HG03575 (cell line): ENCODE measurements at regions not wholly inside any gene's neighbourhood (a gene's known extent, or its start where the extent isn't known, plus 50 kb on each side); places are given as distances from the start of the nearest gene placed in this dataset.
"Not testable (repeated sequence)": the region's sequence is repeated elsewhere in the genome, so short reads cannot be mapped to it uniquely, and the experiment has no call there.

Experiments
- ATAC-seq: cut with Tn5 transposase; IDR thresholded peaks from one replicate; pipeline ENCODE4 v1.9.1; 2021; ENCODE audit not compliant: unreplicated experiment, insufficient number of reproducible peaks, low FRiP score; ENCODE audit errors: extremely low read depth

DNA sequence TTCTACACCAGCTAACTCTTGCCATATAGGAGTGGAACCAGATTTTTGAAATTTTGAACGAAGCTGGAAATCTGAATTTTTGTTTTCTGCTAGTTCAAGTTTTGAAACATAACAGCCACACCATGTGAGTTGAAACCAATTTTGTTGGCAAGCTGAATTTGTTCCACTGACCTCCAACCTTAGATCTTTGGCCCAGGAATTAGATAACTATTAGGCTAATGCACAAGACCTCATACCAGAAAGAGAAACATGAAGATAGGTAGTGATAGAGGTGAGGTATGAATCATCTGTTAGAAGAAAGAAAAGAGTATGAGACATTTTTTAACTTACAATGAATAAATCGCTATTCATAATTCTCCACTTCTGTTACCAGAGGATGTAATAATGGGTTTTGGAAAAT is 76.8 kb upstream of the ACSL1 start:
- no peak for ATAC-seq

DNA sequence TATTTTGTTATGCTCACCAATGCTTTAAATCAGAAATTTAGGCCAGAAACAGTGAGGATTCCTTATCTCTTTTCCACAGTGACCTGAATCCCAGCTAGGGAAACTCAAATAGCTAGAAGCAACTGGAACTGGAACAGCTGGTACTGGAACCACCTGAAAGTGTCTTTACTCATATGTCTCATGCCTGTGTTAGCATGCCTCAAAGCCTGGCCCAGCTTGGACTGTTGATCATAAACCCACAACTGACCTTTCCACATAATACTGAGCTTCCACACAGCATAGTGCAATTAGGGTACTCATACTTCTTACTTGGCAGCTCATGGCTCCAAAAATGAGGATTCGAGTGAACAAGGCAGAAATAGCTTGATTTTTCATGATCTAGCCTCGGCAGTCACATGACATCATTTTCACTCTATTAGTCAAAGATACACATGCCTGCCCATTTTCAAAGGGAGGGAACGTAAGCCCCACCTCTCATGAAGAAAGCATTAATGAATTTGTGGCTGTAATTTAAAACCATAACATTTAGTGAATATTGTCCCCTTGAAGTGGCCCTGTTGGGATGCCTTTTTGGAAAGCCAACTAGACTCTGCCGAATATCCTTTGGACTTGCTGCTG is 80.8 kb upstream of the ACSL1 start:
- no peak for ATAC-seq

DNA sequence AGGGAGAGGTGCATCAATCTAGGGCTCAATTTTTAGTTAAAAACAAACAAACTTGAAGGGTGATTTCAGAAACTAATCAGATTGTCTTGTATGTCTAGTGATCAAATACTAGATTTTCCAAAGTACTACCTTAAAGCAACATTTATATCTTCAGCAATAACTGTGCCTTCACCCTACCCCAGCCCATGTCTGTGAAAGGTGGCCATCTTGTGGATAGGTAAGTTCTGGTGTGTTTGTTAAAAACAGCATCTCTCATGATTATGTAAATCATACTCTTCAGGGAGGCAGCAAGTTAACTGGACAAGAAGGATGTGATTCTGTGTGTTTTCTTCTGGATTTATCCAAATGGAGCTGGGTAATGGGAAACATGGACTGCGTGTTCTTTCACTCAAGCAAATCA is 81.4 kb upstream of the ACSL1 start:
- no peak for ATAC-seq

DNA sequence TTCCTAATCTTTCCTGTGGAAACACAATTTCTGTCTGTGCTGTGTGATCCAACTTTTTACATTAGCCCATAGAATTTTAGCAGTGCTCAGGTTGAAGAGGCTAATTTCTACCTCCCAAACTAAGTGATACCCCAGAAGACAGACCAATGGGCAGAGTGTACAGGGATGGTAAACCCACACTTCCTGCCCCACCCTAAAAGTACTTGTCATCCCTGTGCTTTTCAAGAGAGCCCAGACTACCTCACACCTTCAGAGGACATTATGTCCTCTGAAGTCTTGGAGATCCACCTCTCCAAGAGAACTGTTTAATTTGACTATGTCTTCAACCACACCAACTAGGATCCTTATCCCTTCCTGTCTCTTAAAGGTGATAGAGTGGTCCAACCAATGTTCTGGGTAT is 82.0 kb upstream of the ACSL1 start:
- no peak for ATAC-seq

DNA sequence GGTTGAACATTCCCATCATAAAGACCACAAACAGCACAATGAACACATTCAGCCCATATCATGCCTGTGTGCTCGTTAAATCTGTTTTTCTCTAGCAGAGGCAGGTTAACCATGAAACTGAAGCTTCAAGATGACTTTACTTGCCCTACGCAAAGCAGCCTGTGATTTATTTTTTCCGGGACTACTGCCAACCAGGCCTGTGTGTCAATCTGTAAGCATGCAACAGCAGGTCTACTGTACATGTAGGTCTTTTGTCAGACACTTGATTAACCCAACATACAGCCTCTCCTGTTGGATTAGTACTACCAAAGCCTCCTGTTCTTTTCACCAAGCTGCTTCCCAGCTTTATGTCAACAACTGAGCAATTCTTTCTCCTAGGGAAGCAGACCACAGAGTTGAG is 85.5 kb upstream of the ACSL1 start:
- no peak for ATAC-seq

DNA sequence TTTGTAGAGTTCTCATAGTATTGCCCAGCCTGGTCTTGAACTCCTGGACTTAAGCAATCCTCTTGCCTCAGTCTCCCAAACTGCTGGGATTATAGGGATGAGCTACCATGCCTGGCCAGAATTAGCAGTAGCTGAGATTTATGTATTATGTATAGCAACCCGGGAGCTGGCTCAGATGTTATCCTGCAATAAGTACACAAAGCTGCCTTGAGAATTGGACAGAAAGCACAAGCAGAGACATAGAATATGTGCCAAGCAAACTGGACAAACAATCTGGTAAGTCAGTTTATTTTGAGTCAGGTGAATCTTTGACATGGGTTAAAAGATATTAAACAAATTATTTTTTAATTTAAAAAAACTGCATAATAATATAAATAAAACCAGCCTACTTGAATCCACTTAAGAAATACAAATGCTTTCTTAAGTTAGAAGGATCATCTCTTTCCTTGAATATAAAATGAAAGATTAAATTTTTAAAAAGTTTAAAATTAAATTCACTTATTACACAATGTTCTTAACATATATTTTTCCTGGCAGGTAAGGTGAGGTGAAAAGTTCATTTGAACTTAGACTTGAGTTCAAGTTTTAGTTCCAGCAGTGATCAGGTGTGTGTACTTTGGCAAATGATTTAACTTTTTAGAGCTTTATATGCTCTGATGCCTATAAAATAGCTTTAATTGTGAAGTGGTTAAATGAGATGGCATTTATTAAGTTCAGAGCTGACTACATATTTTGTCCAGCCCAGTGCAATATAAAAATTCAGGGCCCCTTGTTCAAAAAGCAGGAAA is 87.8 kb upstream of the ACSL1 start:
- ATAC-seq: no peak

DNA sequence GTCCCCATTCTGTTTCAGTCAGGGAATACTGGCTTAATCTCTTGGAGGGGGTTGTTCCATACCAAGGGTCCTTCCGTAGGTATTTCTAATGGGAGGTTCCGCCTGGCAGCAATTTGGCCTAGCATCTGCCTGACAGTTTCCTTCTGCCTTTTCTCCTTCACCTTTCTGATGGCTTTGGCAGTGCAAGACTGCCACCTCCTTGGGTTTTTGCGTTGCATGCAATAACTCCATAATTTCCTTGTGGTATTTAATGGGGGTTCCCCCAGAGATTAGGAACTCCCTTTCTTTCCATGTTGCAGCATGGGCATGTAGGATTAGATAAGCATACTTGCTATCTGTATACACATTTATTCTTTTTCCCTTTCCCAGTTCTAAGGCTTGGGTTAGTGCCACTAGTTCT is 93.0 kb upstream of the ACSL1 start:
- ATAC-seq: not testable (repeated sequence)

DNA sequence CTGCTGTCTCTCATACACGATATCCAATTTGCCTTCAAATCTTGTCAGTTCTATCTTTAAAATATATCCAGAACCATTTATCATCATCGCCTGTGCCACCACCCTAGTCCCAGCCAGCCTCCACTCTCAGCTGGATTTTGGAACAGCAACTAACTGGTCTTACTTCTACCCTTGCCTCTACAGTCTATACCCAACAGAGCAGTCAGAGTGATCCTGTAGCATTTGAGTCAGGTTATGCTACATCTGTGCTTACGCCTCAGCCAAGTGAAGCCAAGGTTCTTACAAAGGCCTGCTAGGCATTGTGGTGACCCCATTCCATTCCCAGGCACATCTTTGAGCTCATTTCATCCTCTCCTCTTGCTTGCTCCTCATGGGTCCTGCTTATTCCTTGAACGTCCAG is 95.7 kb upstream of the ACSL1 start:
- ATAC-seq: no peak

DNA sequence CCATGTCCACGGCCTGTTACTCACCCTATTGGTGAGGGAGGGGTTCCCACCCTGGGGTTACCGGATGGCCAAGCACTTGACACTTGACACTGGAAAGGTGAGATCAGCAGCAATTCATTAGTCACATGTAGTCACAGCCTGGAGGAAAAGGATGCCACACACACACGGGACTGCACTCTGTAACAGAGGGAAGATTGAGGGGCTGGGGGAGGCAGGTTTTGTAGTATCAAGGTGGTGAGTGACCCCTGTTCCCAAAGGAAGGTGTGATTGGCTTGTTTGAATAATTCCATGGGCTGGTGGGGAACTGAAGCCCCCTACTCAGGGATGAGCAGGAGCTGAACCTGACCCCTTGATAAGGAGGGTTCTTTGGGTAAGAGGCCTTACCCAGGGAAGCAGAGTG is 96.0 kb upstream of the HELT start:
- no peak for ATAC-seq

DNA sequence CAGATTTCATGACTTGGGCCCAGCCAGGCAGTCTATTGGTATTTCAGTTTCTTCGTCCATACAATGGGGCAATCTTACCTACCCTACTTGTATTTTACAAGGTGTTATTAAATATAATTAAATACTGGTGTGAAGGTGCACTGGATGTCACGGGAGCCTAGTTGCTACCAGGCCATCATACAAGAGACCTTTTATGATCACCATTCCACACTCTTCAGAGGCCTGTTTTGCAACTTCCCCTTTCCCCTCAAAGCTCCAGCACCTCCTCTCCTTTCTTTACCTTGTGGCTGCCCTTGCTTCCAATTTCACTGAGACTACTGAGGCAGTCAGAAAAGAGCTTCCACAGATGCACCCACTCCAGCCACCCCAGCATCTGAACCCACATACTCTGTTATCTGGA is 93.8 kb upstream of the HELT start:
- ATAC-seq: no peak

DNA sequence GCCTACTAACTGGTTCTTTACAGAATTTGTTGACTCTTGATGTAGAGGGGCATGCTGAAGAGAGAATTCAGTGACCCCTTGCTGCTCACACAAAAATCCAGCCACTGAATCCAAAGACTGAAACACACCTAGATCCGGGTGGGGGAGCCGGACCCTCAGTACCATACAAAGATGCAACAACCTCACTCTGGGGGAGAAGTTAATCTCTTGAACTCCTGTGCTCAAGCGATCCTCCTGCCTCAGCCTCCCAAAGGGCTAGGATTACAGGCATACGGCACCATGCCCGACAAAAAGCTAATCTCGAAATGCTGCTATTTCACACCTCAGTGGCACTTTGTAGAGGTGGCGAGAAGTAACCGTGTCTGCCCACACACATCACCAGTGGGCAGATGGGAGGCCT is 88.8 kb upstream of the HELT start:
- no peak for ATAC-seq

DNA sequence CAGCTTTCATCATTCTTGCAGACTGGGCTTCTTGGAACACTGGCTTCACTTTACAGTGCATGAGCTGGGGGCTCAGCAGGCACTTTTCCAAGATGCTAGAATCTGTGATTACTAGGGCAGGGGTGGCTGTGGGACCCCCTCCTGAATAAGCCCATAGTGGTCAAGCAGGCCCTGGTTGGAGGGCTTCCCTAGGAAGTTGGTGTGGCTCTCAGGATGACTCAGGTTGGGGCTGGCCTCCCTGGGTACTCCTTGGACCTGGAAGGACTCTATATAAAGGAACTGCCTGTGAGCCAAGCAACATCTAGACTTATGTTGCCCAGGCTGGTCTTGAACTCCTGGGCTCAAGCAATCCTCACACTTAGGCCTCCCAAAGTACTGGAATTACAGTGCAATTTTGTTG is 88.3 kb upstream of the HELT start:
- ATAC-seq: no peak

DNA sequence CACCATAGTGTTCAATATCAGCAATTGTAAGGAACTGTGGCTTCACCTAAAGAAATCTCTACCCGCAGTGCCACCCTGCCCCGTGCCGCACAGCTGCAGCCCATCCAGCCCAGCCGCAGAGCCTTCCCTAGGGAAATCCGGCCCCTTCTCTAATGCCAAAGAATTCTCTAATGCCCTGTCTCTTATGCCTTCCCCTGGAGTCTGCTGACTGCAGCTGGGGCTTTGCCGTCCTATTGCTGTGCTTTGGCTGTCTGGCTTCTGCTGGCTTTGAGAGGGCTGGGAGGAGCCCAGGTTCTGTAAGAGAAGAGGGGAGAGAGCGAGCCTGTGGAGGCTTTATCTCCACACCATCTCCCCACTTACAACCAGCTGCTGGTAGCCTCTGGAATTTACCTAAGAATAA is 85.9 kb upstream of the HELT start:
- ATAC-seq: no peak

DNA sequence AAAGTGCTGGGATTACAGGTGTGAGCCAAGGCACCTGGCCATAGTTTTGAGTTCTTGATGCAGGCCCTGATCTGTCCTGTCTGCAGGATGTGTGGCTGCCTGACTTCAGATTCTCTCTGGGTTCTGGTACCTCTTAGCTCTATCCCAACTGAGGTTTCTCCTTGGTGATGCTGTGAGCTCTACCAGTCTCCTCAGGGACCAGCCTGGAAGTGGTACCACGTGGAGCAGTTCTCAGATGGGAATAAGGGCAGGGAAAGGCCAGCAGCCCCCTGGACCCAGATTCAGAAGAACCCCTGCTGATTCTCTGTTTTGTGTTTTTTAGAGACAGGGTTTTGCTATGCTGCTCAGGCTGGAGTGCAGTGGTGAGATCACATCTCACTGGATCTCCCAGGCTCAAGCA is 85.0 kb upstream of the HELT start:
- ATAC-seq: no peak

DNA sequence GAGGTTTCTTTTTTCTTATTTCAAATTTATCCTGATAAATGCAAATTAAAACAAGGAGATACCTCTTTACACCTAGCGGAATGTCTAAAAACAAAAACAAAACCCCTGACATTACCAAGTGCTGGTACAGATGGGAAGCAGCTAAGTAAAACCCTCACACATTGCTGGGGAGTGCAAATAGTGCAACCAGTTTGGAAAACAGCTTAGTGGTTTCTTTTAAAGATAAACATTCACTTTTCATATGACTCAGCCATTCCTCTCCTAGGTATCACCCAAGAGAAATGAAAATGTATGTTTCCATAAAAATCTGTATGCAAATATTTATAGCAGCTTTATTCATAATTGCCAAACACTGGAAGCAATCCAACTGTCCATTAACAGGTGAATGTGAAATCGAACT is 84.1 kb upstream of the HELT start:
- ATAC-seq: no peak

DNA sequence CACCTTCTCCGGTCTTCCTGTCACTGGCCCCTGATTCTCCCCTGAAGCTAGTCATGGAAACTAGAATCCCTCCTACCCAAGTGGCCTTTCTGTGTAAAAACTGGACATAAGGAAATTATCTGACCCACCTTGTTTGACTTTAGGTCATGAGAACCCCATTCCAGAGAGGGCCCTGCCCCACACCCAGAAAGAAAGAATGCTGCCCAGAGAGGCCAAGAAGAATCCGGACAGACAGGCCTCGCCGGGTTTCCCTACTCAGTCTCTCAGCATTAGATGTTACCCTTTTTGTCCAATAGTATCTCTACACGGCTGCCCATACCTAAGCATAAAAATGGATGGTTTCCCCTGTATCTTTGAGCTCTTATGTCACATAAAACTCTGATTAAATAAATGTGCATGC is 83.3 kb upstream of the HELT start:
- no peak for ATAC-seq

DNA sequence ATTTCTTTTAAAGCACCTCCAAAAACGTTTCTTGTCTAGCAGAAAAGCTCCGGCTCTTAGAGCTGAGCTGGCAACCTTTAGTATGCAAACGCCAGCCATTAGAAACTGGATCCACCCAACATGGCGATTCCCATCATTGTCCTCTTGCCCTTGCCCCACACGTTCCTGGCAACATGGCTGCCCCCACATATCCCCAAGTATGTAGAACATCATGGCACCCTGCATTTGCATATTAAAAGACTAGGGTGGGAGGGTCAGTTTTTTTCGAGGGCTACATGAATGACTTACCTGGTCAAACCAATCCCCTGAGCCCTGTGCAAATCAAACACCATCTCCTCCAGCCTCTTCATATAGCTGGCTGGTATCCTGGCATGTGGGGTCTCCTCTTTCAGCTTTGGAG is 82.2 kb upstream of the HELT start:
- ATAC-seq: no peak

DNA sequence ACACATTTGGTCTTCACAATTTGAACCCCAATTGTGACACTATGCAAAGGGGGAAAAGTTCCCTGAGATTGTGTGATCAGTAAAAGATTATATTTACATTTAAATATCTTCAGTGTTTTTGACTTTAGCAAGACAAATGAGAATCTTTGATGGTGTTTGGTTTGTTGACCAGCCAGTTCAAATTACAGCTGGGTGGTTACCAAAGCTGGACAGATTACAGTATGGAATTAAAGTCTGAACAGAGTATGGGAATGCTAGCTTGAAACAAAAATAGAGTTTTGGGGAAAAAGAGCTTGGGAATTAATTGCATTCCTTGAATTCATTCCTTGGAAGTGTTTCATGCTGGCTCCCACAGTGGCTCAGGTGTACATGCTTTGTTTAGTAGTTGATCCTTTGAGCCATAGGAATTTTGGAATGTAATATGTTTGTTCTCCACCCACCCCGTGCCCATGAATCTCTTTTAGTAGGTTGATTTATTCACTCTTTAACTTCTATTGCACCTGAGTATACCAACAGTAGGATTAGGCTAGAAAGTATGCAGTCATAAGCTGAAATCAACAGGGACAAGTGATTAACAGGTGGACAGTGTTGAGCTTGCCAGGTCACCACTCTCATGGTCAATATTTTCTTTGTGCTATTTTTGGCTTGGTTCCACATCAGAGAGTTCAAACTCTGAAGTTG is 81.1 kb upstream of the HELT start:
- ATAC-seq: no peak

DNA sequence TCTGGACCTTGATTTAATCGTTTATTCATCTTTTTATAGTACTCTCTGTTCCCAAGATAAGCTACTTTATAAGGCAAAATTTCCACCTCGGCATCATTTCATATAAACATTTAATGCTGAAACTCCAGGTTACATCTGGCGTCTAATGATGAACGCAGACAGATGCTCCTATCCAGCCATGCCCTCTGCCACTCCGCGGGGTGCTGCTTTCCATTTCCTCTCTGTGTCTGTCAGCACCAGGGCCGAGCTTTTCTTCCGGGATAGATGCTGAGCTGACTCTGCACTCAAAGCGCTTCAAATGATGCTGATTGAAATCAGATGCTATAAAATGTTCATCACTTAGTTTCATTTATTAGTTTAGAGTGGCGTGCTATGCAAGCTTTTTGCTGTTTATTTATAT is 80.5 kb upstream of the HELT start:
- no peak for ATAC-seq

DNA sequence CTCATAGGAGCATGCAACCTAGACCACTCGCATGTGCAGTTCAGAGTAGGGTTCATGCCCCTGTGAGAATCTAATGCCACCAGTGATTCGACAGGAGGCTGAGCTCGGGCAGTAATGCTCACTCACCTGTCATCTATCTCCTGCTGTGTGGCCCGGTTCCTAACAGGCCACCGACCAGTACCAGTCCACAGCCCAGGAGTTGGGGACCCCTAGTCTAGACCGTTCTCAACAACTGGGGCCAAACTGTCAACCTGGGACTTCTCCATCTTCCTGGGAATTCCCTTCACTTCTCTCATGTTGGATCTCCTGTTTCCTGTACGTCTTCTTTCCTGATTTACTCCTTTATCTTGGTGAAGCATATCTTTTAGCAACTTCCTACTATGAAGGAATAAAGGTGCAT is 79.4 kb upstream of the HELT start:
- ATAC-seq: no peak
